ENCODE measurements at regions not wholly inside any gene's neighbourhood (a gene's known extent, or its start where the extent isn't known, plus 50 kb on each side); places are given as distances from the start of the nearest gene placed in this dataset.

GRCh38 chr6:113619077-113619476, 238.1 kb upstream of the MARCKS start:
- TF ChIP-seq CTCF (IDR thresholded peaks at IDR 0.05) (no peak), TCF12 (IDR thresholded peaks at IDR 0.05) (no peak), MXI1 (IDR thresholded peaks at IDR 0.05; ENCODE audit: low read depth, low read length) (no peak), POLR2AphosphoS5 (IDR thresholded peaks at IDR 0.05; ENCODE audit: low read depth, low read length) (no peak), EZH2phosphoT487 (IDR thresholded peaks at IDR 0.05; ENCODE audit: borderline replicate concordance, low read depth) (no peak), YY1 (IDR thresholded peaks at IDR 0.05; ENCODE audit: low read depth) (no peak), TAF1 (IDR thresholded peaks at IDR 0.05; ENCODE audit: borderline replicate concordance, low read depth, low read length) (no peak), REST (IDR thresholded peaks at IDR 0.05; ENCODE audit: low read depth, low read length) (no peak), RXRA (IDR thresholded peaks at IDR 0.05; ENCODE audit: borderline replicate concordance, low read depth) (no peak)

Measured in SK-N-SH (cell line).